ENCODE measurements at regions not wholly inside any gene's neighbourhood (a gene's known extent, or its start where the extent isn't known, plus 50 kb on each side); places are given as distances from the start of the nearest gene placed in this dataset.

- Histone ChIP-seq H3K4me3 (ENCODE audit: low read length) (no peak overlapping the region), H3K9ac (ENCODE audit: low read length) (no peak overlapping the region), H2AFZ (ENCODE audit: low read length) (no peak overlapping the region), H3K4me2 (ENCODE audit: low read depth, low read length) (no peak overlapping the region), H3K27ac (ENCODE audit: low read length) (no peak overlapping the region), H3K9me3 (replicated peaks; ENCODE audit: insufficient read depth, low read length) (no peaks in the 10 kb centered on the region), H3K9me2 (replicated peaks; ENCODE audit: insufficient read depth, low read length) (no peaks in the 10 kb centered on the region), H3K79me2 (ENCODE audit: low read length) (no peaks in the 10 kb centered on the region), H3K27me3 (replicated peaks; ENCODE audit: insufficient read depth, low read length) (no peaks in the 10 kb centered on the region), H3K36me3 (replicated peaks; ENCODE audit: insufficient read depth, low read length) (no peaks in the 10 kb centered on the region), H3F3A (ENCODE audit: insufficient read depth, low read length) (no peaks in the 10 kb centered on the region), H4K20me1 (ENCODE audit: insufficient read depth, low read length) (no peaks in the 10 kb centered on the region), H3K4me1 (ENCODE audit: low read length) (no peaks in the 10 kb centered on the region)
- no peak for TF ChIP-seq EZH2 (optimal IDR thresholded peaks at IDR 0.05; ENCODE audit: low read depth, low read length)
- TF ChIP-seq CTCF (IDR thresholded peaks at IDR 0.05; ENCODE audit: low read length): no peak
- no peak for TF ChIP-seq EZH2phosphoT487 (IDR thresholded peaks at IDR 0.05; ENCODE audit: low read length)
- no peak for DNase-seq
Measured at GRCh38 chr9:116074658-116075057, 78.9 kb upstream of the PAPPA start.

DNA sequence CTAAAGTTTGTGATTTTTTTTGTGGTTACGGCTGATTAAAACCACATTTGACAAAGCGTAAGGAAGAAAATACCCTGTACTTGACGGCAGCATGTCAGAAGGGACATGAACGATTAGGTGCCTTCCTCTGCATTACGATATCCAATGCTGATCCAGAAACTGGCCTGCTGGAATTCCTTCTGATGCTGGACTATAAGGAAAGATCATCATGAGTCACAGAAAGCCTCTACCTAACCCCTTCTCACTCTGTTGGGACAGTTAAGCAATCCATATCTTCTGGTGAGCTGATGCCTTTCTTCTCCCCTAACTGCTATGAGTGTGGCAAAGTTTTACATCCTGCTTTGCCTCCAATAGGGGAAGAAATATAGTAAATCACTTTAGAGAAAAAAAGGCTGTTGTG is 78.4 kb upstream of the PAPPA start:
- H3K4me1 ChIP-seq (ENCODE audit: low read length): no peaks in the 10 kb centered on the region
- no peak overlapping the region for H3K4me3 ChIP-seq (ENCODE audit: low read length)
- H3K9me2 ChIP-seq (replicated peaks; ENCODE audit: insufficient read depth, low read length): no peaks in the 10 kb centered on the region
- no peaks in the 10 kb centered on the region for H3K36me3 ChIP-seq (replicated peaks; ENCODE audit: insufficient read depth, low read length)
- no peak overlapping the region for H2AFZ ChIP-seq (ENCODE audit: low read length)
- no peaks in the 10 kb centered on the region for H3K27me3 ChIP-seq (replicated peaks; ENCODE audit: insufficient read depth, low read length)
- H3K4me2 ChIP-seq (ENCODE audit: low read depth, low read length): no peak overlapping the region
- no peaks in the 10 kb centered on the region for H3F3A ChIP-seq (ENCODE audit: insufficient read depth, low read length)
- no peak overlapping the region for H3K9ac ChIP-seq (ENCODE audit: low read length)
- no peaks in the 10 kb centered on the region for H3K79me2 ChIP-seq (ENCODE audit: low read length)
- H4K20me1 ChIP-seq (ENCODE audit: insufficient read depth, low read length): no peaks in the 10 kb centered on the region
- H3K27ac ChIP-seq (ENCODE audit: low read length): no peak overlapping the region
- TF ChIP-seq EZH2phosphoT487 (IDR thresholded peaks at IDR 0.05; ENCODE audit: low read length): no peak
- no peak for TF ChIP-seq CTCF (IDR thresholded peaks at IDR 0.05; ENCODE audit: low read length)
- no peak for TF ChIP-seq EZH2 (optimal IDR thresholded peaks at IDR 0.05; ENCODE audit: low read depth, low read length)
- no peak for DNase-seq
- no peaks in the 10 kb centered on the region for H3K9me3 ChIP-seq (replicated peaks; ENCODE audit: insufficient read depth, low read length)

DNA sequence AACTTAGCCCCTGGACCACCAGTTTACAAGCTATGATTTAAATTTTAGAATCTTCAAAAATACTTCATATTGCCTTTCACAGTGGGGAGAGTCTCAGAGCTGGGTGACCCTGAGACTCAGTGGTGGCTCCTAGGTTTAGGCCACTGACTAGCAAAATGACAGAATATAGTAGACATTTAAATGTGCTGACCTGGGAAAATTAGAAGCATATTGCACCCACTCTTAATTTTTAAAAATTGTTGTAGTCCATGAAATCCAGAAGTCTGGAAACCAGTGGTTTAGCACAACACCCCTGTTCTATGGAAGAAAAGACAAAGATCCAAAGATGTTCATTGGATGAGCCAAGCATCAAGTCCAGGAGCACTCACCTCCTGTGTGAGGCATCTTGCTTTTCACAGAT is 75.0 kb upstream of the PAPPA start:
- Histone ChIP-seq H3K36me3 (replicated peaks; ENCODE audit: insufficient read depth, low read length) (no peaks in the 10 kb centered on the region), H3F3A (ENCODE audit: insufficient read depth, low read length) (no peaks in the 10 kb centered on the region), H3K9ac (ENCODE audit: low read length) (no peak overlapping the region), H2AFZ (ENCODE audit: low read length) (no peak overlapping the region), H3K9me2 (replicated peaks; ENCODE audit: insufficient read depth, low read length) (no peaks in the 10 kb centered on the region), H3K79me2 (ENCODE audit: low read length) (no peaks in the 10 kb centered on the region), H3K4me1 (ENCODE audit: low read length) (no peaks in the 10 kb centered on the region), H3K4me3 (ENCODE audit: low read length) (no peak overlapping the region), H3K9me3 (replicated peaks; ENCODE audit: insufficient read depth, low read length) (no peaks in the 10 kb centered on the region), H3K27me3 (replicated peaks; ENCODE audit: insufficient read depth, low read length) (no peaks in the 10 kb centered on the region), H4K20me1 (ENCODE audit: insufficient read depth, low read length) (no peaks in the 10 kb centered on the region), H3K4me2 (ENCODE audit: low read depth, low read length) (no peak overlapping the region), H3K27ac (ENCODE audit: low read length) (no peak overlapping the region)
- no peak for TF ChIP-seq EZH2phosphoT487 (IDR thresholded peaks at IDR 0.05; ENCODE audit: low read length)
- no peak for TF ChIP-seq CTCF (IDR thresholded peaks at IDR 0.05; ENCODE audit: low read length)
- no peak for TF ChIP-seq EZH2 (optimal IDR thresholded peaks at IDR 0.05; ENCODE audit: low read depth, low read length)
- DNase-seq: no peak
